SK-N-SH (cell line): ENCODE measurements at regions not wholly inside any gene's neighbourhood (a gene's known extent, or its start where the extent isn't known, plus 50 kb on each side); places are given as distances from the start of the nearest gene placed in this dataset.

Experiments
- EZH2phosphoT487 ChIP-seq: fragments of 200-600 bp; sonication (generic); IDR thresholded peaks from 2 replicates; pipeline ENCODE4 v1.6.1; 2017; ENCODE audit warnings: low read depth, mixed run types, mild to moderate bottlenecking, antibody characterized with exemption, moderate library complexity, borderline replicate concordance
- RCOR1 ChIP-seq: fragments of 150-350 bp; IDR thresholded peaks from 2 replicates; pipeline ENCODE4 v1.6.1; 2017; ENCODE audit warnings: antibody characterized with exemption, low read length
- RFX5 ChIP-seq: IDR thresholded peaks from 2 replicates; pipeline ENCODE4 v1.6.1; 2012; ENCODE audit warnings: mild to moderate bottlenecking, improper control_type of control experiment, low read length
- SIN3A ChIP-seq: IDR thresholded peaks from 2 replicates; pipeline ENCODE4 v1.6.1; 2012; ENCODE audit warnings: low read depth, mild to moderate bottlenecking, low read length, moderate library complexity, borderline replicate concordance
- SMC3 ChIP-seq: IDR thresholded peaks from 2 replicates; pipeline ENCODE4 v1.6.1; 2012; ENCODE audit warnings: low read depth, low read length, improper control_type of control experiment
- TF ChIP-seq, protein P1 (sequence below): fragments of 200-600 bp; sonication (generic); IDR thresholded peaks from 2 replicates; pipeline ENCODE4 v1.6.1; 2017; ENCODE audit warnings: antibody characterized with exemption, mild to moderate bottlenecking, moderate library complexity
- TF ChIP-seq, protein P2 (sequence below): IDR thresholded peaks from 2 replicates; pipeline ENCODE4 v1.6.1; 2012; ENCODE audit warnings: mild to moderate bottlenecking, low read depth, low read length, moderate library complexity

DNA sequence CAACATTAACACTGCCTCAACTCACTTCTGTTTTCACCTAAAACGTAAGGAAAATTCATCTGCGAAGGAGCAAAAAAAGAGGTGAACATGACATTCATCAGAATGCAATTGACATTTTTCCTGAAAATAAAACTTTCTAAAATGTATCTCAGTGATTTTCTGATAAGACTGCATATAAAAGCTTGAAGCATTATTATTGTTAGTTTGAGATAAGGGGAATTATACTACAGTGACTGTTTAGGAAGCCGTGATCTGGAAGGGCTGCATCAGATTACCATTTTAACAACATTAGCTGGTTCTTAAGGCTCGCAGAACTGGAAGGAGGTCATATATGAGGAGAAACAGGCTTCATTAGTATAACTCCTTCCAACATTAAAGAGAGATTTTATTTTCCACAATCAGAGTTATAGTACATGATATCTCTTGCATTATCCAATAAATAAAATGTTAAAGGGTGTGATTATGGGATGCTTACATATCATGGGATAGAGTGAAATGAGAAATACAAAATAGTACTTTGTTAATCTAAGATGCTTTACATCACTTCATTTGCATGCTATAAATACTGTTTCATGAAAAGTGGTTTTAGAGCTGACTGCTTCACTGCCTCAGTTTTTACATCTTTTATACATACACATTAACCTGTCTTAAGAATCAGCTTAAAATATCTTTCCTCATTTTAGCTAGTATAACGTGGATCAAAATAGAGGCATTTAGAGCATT lies 1820.1 kb upstream of the TENM3 start:
- TF ChIP-seq SMC3: no peak
- TF ChIP-seq SIN3A: no peak
- TF ChIP-seq EZH2phosphoT487: no peak
- TF ChIP-seq, protein P1, sequence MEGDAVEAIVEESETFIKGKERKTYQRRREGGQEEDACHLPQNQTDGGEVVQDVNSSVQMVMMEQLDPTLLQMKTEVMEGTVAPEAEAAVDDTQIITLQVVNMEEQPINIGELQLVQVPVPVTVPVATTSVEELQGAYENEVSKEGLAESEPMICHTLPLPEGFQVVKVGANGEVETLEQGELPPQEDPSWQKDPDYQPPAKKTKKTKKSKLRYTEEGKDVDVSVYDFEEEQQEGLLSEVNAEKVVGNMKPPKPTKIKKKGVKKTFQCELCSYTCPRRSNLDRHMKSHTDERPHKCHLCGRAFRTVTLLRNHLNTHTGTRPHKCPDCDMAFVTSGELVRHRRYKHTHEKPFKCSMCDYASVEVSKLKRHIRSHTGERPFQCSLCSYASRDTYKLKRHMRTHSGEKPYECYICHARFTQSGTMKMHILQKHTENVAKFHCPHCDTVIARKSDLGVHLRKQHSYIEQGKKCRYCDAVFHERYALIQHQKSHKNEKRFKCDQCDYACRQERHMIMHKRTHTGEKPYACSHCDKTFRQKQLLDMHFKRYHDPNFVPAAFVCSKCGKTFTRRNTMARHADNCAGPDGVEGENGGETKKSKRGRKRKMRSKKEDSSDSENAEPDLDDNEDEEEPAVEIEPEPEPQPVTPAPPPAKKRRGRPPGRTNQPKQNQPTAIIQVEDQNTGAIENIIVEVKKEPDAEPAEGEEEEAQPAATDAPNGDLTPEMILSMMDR: no peak
- TF ChIP-seq, protein P2, sequence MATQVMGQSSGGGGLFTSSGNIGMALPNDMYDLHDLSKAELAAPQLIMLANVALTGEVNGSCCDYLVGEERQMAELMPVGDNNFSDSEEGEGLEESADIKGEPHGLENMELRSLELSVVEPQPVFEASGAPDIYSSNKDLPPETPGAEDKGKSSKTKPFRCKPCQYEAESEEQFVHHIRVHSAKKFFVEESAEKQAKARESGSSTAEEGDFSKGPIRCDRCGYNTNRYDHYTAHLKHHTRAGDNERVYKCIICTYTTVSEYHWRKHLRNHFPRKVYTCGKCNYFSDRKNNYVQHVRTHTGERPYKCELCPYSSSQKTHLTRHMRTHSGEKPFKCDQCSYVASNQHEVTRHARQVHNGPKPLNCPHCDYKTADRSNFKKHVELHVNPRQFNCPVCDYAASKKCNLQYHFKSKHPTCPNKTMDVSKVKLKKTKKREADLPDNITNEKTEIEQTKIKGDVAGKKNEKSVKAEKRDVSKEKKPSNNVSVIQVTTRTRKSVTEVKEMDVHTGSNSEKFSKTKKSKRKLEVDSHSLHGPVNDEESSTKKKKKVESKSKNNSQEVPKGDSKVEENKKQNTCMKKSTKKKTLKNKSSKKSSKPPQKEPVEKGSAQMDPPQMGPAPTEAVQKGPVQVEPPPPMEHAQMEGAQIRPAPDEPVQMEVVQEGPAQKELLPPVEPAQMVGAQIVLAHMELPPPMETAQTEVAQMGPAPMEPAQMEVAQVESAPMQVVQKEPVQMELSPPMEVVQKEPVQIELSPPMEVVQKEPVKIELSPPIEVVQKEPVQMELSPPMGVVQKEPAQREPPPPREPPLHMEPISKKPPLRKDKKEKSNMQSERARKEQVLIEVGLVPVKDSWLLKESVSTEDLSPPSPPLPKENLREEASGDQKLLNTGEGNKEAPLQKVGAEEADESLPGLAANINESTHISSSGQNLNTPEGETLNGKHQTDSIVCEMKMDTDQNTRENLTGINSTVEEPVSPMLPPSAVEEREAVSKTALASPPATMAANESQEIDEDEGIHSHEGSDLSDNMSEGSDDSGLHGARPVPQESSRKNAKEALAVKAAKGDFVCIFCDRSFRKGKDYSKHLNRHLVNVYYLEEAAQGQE: no peak
- TF ChIP-seq RFX5: no peak
- no peak for TF ChIP-seq RCOR1
